Right renal cortex interstitium (tissue), 3 donors: ENCODE measurements at regions not wholly inside any gene's neighbourhood (a gene's known extent, or its start where the extent isn't known, plus 50 kb on each side); places are given as distances from the start of the nearest gene placed in this dataset.

Experiments used
- DNase-seq, 3 donors: peaks; one replicate each; pipeline ENCODE4 v3.0.0-alpha.2; 2013; ENCODE audit warnings: low read depth in 3 of 3, low spot score in 2 of 3

- DNase-seq, result no peak
These were observed 174.1 kb downstream of the ACTL8 start for GRCh38 chr1:17929224-17929623.

- no peak for DNase-seq
These were observed 175.5 kb downstream of the ACTL8 start for GRCh38 chr1:17930635-17931034.

GRCh38 chr1:17932164-17932563, 175.4 kb upstream of the IGSF21 start:
- DNase-seq, result no peak

- DNase-seq, result no peak
These were observed 174.1 kb upstream of the IGSF21 start for GRCh38 chr1:17933501-17933900.

- DNase-seq, result no peak
These were observed 173.6 kb upstream of the IGSF21 start for GRCh38 chr1:17933971-17934370.

GRCh38 chr1:17935230-17935629, 172.4 kb upstream of the IGSF21 start:
- no peak for DNase-seq

- no peak for DNase-seq
These were observed 166.0 kb upstream of the IGSF21 start for GRCh38 chr1:17941431-17942189.

GRCh38 chr1:17943506-17943905, 164.1 kb upstream of the IGSF21 start:
- DNase-seq, result no peak

GRCh38 chr1:17944646-17945045, 163.0 kb upstream of the IGSF21 start:
- DNase-seq, result no peak

- DNase-seq, result no peak
These were observed 161.2 kb upstream of the IGSF21 start for GRCh38 chr1:17946434-17946833.

- no peak for DNase-seq
These were observed 159.0 kb upstream of the IGSF21 start for GRCh38 chr1:17948594-17948993.

GRCh38 chr1:17949511-17949910, 158.1 kb upstream of the IGSF21 start:
- DNase-seq, result no peak

GRCh38 chr1:17950728-17951127, 156.9 kb upstream of the IGSF21 start:
- no peak for DNase-seq

GRCh38 chr1:17952506-17952905, 155.1 kb upstream of the IGSF21 start:
- DNase-seq, result no peak

- DNase-seq, result no peak
These were observed 153.7 kb upstream of the IGSF21 start for GRCh38 chr1:17953921-17954320.

GRCh38 chr1:17955302-17956285, 152.0 kb upstream of the IGSF21 start:
- no peak for DNase-seq

GRCh38 chr1:17957588-17958267, 149.9 kb upstream of the IGSF21 start:
- no peak for DNase-seq

GRCh38 chr1:17958704-17959103, 148.9 kb upstream of the IGSF21 start:
- no peak for DNase-seq

- DNase-seq, result no peak
These were observed 144.1 kb upstream of the IGSF21 start for GRCh38 chr1:17963513-17963912.

- DNase-seq, result no peak
These were observed 142.0 kb upstream of the IGSF21 start for GRCh38 chr1:17965515-17966100.

GRCh38 chr1:17966341-17966740, 141.3 kb upstream of the IGSF21 start:
- DNase-seq, result no peak
